GM12892 (cell line): ENCODE measurements at regions not wholly inside any gene's neighbourhood (a gene's known extent, or its start where the extent isn't known, plus 50 kb on each side); places are given as distances from the start of the nearest gene placed in this dataset.

Experiments
- DNase-seq: peaks from one replicate; pipeline ENCODE4 v3.0.0; 2011; ENCODE audit not compliant: insufficient read length
- FAIRE-seq: peaks from 2 replicates; lab custom pipeline; 2011; peaks lifted over from hg19 to GRCh38; lab: Jason Lieb, UNC
- POLR2A ChIP-seq: IDR thresholded peaks from 2 replicates; pipeline ENCODE4 v1.6.1; 2011; ENCODE audit warnings: low read depth, low read length, control low read depth
- POLR2AphosphoS5 ChIP-seq: IDR thresholded peaks from 2 replicates; pipeline ENCODE4 v1.6.1; 2011; ENCODE audit warnings: low read depth, low read length, control low read depth
- TAF1 ChIP-seq: IDR thresholded peaks from 2 replicates; pipeline ENCODE4 v1.6.1; 2011; ENCODE audit warnings: low read depth, mild to moderate bottlenecking, control low read depth, low read length, borderline replicate concordance

DNA sequence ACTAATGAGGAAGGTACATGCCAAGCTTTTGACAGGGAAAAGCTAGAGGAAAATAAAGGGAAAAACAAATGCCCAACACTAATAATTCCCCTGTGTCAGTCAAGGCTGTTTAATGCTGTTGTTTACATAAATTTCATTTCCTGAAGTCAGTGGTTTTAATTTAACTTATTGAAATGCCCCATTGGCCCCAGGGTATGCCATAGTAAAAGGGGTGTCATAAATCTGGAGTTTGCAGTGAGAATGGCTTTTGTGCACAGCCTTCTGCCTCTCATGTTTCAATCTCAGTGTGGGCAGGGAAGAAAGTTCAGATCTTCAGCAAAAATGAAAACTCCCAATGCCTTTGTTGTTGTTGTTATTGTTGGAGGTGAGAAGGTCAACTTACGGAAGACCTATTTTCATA is 550.1 kb upstream of the DCC start:
- no peak for TF ChIP-seq POLR2AphosphoS5
- no peak for TF ChIP-seq TAF1
- no peak for TF ChIP-seq POLR2A
- DNase-seq = no peak
- no peak for FAIRE-seq

DNA sequence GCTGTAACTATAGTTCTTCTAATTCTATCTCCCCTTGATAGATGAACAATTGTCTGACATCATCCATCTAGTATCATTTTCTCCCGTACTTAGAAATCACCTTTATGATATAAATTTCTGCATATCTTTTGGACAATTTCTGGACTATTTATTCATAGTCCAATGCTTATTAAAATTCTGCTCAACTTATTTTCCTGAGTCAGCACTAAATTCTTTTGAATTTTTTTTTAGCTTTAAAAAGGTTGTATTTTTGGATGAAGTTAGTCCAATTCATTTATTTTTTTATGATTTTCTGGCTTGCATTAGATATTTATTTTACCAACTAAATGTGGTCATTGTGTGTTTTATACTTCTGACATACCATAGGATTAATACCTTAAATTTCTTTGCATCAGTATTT is 538.5 kb upstream of the DCC start:
- TF ChIP-seq TAF1 (no peak), POLR2A (no peak), POLR2AphosphoS5 (no peak)
- no peak for DNase-seq
- no peak for FAIRE-seq

DNA sequence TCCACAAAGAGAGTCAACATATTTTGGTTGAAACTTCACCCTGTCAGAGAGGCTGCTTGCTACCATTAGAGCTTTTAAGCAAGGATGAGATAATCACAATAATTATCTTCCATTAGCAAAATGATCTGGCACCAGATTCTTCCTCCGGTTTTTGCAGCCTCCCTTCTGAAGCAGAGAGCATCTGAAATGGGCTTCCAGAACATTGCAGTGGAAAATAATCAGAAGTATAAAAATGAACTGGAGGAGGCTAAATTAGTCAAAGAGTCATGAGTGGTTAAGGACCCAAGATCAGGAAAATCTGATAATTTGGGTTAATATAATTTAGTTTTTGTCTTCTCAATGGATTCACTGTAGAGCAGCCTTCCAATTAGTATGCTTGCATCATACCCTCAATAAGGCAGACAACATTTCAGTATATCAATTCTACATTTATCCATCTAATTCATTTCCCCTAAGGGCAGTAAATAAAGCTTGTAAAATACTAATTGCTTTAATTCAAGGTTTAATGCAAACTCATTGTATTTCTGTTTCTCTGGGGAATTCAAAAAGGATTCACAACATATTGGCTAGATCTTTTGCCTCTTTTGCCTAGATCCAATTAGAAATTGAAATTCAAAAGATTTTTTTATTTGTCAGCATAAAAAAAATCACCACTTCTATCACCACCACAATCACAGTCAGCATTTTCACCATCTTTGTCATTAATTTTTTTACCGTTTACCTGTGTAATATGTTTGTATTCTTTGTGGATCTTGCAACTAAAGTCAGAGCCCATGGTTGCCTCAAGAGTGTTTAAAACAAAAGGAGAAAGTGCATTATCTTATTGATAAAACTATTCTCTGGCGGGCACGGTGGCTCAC is 537.2 kb upstream of the DCC start:
- FAIRE-seq (no peak), DNase-seq (no peak)
- TF ChIP-seq POLR2AphosphoS5 = no peak
- no peak for TF ChIP-seq TAF1
- TF ChIP-seq POLR2A = no peak

DNA sequence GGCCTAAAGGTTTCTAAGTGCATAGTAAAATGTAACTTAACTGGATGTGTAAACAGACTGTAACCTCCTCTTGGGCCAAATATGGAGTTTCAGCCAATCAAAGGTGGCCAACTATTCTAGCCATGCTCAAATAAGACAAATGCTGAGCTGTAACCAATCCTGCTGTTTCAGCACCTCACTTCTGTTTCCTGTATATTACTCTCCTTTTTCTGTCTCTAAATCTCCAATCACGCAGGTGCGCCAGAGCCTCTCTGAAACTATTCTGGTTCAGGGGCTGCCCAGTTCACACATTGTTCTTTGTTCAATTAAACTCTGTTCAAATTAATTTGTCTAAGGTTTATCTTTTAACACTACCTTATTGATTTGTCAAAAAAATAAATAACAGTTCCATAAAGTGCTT is 532.7 kb upstream of the DCC start:
- DNase-seq (no peak), FAIRE-seq (no peak)
- TF ChIP-seq POLR2A (no peak), TAF1 (no peak), POLR2AphosphoS5 (no peak)

DNA sequence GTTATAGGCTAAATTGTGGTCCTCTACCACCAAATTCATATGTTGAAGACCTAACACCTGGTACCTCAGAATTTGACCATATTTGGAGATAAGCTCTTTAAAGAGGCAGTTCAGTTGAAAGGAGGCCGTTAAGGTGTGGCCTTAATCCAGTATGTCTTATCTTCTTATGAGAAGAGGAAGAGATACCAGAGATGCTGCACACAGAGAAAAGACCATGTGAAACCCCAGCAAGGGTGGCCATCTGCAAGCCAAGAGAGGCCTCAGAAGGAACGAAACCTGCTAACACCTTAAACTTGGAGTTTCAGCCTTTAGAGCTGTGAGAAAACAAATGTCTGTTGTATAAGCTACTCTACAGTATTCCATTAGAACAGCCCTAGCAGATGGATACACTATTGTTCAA is 528.1 kb upstream of the DCC start:
- DNase-seq (no peak), FAIRE-seq (no peak)
- TF ChIP-seq POLR2A = no peak

DNA sequence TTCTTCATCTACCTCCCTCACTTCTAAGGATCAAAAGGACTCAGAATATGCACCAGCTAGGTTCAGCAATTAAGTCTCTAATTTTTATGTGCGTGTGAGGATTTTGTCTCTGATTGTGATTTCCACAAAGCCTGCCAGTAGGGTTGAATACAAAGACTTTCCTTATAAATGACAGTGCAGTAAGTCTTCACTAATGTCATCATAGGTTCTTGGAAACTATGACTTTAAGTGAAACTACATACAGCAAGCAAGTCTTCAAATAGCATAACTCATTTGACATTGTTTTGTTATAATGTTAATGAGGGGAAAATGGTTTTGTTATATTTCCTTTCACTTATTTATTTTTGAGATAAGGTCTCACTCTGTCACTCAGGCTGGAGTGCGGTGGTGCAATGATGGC is 526.3 kb upstream of the DCC start:
- no peak for FAIRE-seq
- TF ChIP-seq TAF1 (no peak), POLR2A (no peak), POLR2AphosphoS5 (no peak)

DNA sequence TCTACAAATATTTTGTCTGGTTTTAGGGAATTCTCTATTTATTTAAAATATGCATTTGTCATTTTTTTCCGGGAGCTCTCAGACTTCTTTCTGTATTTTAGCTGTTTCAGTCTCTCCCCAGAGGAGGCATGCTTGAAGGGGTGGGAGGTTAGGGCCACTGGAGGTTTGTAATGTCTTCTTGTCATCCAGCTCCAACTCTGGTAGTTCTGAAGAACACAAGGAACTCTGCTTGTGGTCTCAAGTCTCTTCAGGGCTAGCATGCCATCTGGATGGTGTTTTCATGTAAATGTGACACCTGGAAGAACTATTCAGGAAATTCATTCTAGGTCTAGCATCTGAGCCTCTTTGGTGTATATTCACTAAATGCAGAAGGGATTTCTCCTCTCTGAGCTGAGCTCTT is 518.4 kb upstream of the DCC start:
- no peak for TF ChIP-seq TAF1
- no peak for TF ChIP-seq POLR2AphosphoS5
- TF ChIP-seq POLR2A = no peak
- no peak for FAIRE-seq
- DNase-seq = no peak

More for the DNA sequence above, 526.3 kb upstream of the DCC start:
- no peak for DNase-seq

DNA sequence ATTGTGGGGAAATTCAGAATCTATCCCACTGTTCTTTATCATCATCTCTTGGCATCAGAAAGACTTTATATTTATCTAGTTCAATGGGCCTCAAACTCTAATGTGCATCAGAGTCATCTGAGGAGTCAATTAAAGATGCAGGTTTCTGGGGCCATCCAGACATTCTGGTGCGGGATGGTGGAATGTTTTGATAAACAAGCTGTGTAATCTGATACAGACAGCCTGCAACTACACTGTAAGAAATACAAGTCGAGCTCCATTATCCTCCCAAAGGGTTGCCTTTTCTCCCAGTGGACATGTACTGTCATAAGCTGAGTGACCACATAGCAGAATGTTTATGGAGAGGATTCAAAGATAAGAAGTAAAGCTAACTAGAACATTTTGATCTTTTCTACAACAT is 515.3 kb upstream of the DCC start:
- TF ChIP-seq TAF1 = no peak
- no peak for TF ChIP-seq POLR2A
- no peak for DNase-seq
- no peak for FAIRE-seq

DNA sequence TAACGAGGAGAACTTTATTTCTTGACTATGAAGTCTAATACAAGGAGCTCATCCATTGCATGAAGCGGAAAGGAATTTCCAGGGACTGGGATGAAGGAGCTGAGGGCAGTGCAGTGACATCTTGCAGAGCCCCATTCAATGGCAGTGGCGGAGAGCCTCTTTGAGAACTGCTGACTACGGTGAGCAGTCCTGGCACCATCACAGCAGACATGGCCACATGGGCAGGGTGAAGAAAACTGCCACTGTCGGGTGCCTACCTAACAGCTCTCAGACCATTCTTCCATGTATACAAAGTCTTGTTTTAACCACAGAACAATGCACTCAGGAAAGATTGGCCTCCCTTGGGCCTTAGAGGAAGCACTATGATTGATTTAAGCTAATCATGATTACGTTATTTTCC is 506.1 kb upstream of the DCC start:
- no peak for FAIRE-seq
- no peak for TF ChIP-seq TAF1
- no peak for TF ChIP-seq POLR2A
- TF ChIP-seq POLR2AphosphoS5 = no peak
- DNase-seq = no peak

DNA sequence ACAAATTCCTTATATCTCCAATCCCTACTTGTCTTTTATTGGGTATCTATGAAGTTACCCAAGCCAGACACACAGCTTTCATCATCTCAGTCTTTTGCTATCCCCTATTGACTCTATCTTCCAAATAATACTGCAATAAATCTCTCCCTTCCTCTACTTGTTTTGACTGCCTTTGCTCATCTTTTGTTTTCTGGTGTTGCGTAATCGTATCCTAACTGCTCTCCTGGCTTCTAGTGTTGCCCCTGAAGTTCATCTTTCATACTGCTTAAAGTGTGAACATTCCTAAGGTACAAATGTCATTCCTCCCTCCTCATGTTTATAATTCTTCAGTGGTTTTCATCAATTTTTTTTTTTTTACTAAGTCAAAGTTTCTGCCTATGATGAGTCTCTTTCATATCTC is 491.3 kb upstream of the DCC start:
- FAIRE-seq = no peak

DNA sequence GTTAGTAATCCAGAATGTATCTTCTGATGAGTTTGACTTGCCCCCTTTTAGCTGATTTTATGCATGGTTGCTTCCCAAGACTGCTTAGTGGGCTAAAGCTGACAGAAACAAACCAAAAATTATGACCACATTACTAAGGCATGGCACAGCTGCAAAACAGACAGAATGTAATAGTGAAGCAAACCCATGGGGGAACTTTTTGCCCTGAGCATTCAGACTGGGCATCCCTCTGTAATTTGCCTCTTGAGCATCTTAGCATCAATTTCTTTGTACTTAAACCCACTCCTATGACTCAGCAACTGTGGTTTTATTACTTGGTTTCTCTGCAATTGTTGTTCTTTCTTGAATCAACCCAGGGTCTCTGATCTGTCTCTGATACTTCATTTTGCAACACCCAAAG is 487.3 kb upstream of the DCC start:
- DNase-seq (no peak), FAIRE-seq (no peak)
- no peak for TF ChIP-seq POLR2AphosphoS5
- TF ChIP-seq TAF1 = no peak
- TF ChIP-seq POLR2A = no peak

More for the DNA sequence above, 491.3 kb upstream of the DCC start:
- DNase-seq = no peak
- no peak for TF ChIP-seq TAF1
- no peak for TF ChIP-seq POLR2A
- no peak for TF ChIP-seq POLR2AphosphoS5

DNA sequence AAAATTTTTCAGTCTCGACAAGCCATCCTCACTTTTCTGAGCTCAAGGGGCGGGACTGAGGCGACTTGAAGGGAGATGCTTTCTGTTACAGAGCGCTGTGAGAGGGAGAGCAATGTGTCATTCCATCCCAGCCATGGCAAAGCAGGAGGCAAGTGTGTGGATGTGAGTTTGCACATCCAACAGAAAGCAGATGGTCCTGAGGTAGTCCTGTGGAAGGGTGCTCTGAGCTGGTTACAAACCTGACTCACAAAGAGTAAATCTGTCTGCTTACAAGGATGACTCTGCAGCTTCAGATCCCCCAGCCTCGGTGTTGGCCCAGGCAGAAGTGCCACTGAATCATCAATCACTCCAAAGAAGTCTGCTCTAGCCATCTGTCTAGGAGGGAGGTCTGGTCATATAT is 482.0 kb upstream of the DCC start:
- DNase-seq (no peak), FAIRE-seq (no peak)

More for the DNA sequence above, 482.0 kb upstream of the DCC start:
- TF ChIP-seq POLR2AphosphoS5 (no peak), TAF1 (no peak), POLR2A (no peak)
